AML-193 (cell line): ENCODE measurements at regions not wholly inside any gene's neighbourhood (a gene's known extent, or its start where the extent isn't known, plus 50 kb on each side); places are given as distances from the start of the nearest gene placed in this dataset.
A peak's percentile ranks its signal among the peaks of the same experiment; 100 is the strongest.
"Not testable (repeated sequence)": the region's sequence is repeated elsewhere in the genome, so short reads cannot be mapped to it uniquely, and the experiment has no call there.

Source experiments
- DNase-seq, 2 experiments: peaks; one replicate each; lab custom pipeline; 2025; lab: John Stamatoyannopoulos, UW

GRCh38 chr5:126234563-126235195, 188.5 kb upstream of the GRAMD2B start:
- peak in 1 of 2 experiments; percentile 16 for DNase-seq

GRCh38 chr5:126235628-126236027, 187.6 kb upstream of the GRAMD2B start:
- DNase-seq, result no peak

GRCh38 chr5:126236994-126237393, 186.2 kb upstream of the GRAMD2B start:
- no peak for DNase-seq

GRCh38 chr5:126248611-126249010, 174.6 kb upstream of the GRAMD2B start:
- DNase-seq, result no peak

- DNase-seq, result no peak
Observed at GRCh38 chr5:126251024-126251423, 172.2 kb upstream of the GRAMD2B start.

- no peak for DNase-seq
Observed at GRCh38 chr5:126253406-126253805, 169.8 kb upstream of the GRAMD2B start.

- no peak for DNase-seq
Observed at GRCh38 chr5:126263591-126264184, 159.5 kb upstream of the GRAMD2B start.

GRCh38 chr5:126265917-126266316, 157.3 kb upstream of the GRAMD2B start:
- no peak for DNase-seq

GRCh38 chr5:126267438-126267837, 155.8 kb upstream of the GRAMD2B start:
- no peak for DNase-seq

- no peak for DNase-seq
Observed at GRCh38 chr5:126268697-126269315, 154.4 kb upstream of the GRAMD2B start.

GRCh38 chr5:126269511-126269910, 153.7 kb upstream of the GRAMD2B start:
- no peak for DNase-seq

- no peak for DNase-seq
Observed at GRCh38 chr5:126271141-126271540, 152.1 kb upstream of the GRAMD2B start.

GRCh38 chr5:126274076-126274762, 149.0 kb upstream of the GRAMD2B start:
- no peak for DNase-seq

- no peak for DNase-seq
Observed at GRCh38 chr5:126274763-126275125, 148.5 kb upstream of the GRAMD2B start.

- DNase-seq, result no peak
Observed at GRCh38 chr5:126277762-126278161, 145.4 kb upstream of the GRAMD2B start.

- no peak for DNase-seq
Observed at GRCh38 chr5:126280343-126280742, 142.9 kb upstream of the GRAMD2B start.

- DNase-seq, result no peak
Observed at GRCh38 chr5:126280846-126281245, 142.4 kb upstream of the GRAMD2B start.

- no peak for DNase-seq
Observed at GRCh38 chr5:126284977-126285696, 138.1 kb upstream of the GRAMD2B start.

GRCh38 chr5:126296121-126296520, 127.1 kb upstream of the GRAMD2B start:
- not testable (repeated sequence) for DNase-seq

- no peak for DNase-seq
Observed at GRCh38 chr5:126300293-126300692, 122.9 kb upstream of the GRAMD2B start.

- DNase-seq, result no peak
Observed at GRCh38 chr5:126301056-126301455, 122.2 kb upstream of the GRAMD2B start.

- no peak for DNase-seq
Observed at GRCh38 chr5:126309860-126310259, 113.3 kb upstream of the GRAMD2B start.
